Uterus (tissue), 2 donors: ENCODE measurements at regions not wholly inside any gene's neighbourhood (a gene's known extent, or its start where the extent isn't known, plus 50 kb on each side); places are given as distances from the start of the nearest gene placed in this dataset.

ENCODE experiments used
- CTCF ChIP-seq, 4 experiments: fragments of 200-600 bp in 2 of 4; fragments of 450-650 bp in 2 of 4; sonication (generic) in 2 of 4; IDR thresholded peaks; one replicate each; pipeline ENCODE4 v1.5.1; 2016 to 2019; ENCODE audit warnings: antibody characterized with exemption in 4 of 4, mild to moderate bottlenecking in 2 of 4, moderate library complexity in 1 of 4
- POLR2A ChIP-seq, 2 donors: fragments of 450-650 bp; IDR thresholded peaks; one replicate each; pipeline ENCODE4 v1.6.1; 2016; ENCODE audit warnings: antibody characterized with exemption in 2 of 2, mild to moderate bottlenecking in 1 of 2, moderate library complexity in 1 of 2

GRCh38 chr10:121041906-121042305, 190.7 kb downstream of the WDR11 start:
- no peak for TF ChIP-seq CTCF (IDR thresholded peaks at IDR 0.05)
- no peak for TF ChIP-seq POLR2A (IDR thresholded peaks at IDR 0.05)
